Stimulated activated CD8-positive, alpha-beta memory T cell treated with anti-CD3 and anti-CD28 coated beads, Interleukin-15, amount 100 ng/mL, for 48 hours (primary cell): ENCODE measurements at regions not wholly inside any gene's neighbourhood (a gene's known extent, or its start where the extent isn't known, plus 50 kb on each side); places are given as distances from the start of the nearest gene placed in this dataset.

Source experiments
- DNase-seq, 2 donors: peaks; one replicate each; pipeline ENCODE4 v3.0.0-alpha.2; 2020; ENCODE audit warnings: low read depth in 2 of 2

GRCh38 chr1:38718031-38718430 lies 141.5 kb downstream of the RRAGC start:
- no peak for DNase-seq

DNA sequence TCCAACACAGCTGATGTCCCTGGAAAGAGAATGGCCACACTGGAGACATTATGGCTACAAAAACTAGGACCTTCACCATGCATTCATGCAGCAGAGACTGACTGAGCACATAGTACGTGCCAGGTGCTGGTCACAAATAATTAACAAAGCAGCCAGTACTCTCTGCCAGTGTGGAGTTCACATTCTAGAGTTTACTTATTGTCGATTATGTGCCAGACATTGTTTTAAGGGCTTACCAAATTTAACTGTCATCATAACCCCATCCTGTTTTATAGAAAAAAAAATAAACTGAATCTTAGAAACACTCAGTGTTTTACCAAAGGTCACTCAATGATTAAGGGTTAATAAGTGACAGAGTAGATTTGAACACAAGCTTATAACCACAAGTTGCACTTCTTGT lies 143.3 kb downstream of the RRAGC start:
- DNase-seq: no peak

DNA sequence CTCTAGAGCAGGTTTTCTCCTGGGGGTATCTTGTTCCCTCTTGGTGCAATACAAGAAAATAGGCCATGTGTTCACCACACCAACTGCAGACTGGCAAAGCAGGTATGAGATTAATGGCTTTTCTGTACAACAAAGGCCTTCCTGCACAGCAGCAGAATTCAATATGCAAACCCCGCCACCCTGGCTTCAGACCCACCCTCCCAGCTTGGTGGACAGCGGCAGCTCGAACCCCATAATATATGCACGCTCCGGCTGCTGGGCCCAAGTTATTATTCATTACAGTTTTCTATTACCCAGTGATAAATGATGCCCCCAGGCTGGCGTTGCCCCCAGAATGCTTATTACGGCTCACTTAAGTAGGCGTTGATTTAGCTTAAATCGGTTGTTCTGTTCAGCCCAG lies 144.2 kb downstream of the RRAGC start:
- DNase-seq: no peak

DNA sequence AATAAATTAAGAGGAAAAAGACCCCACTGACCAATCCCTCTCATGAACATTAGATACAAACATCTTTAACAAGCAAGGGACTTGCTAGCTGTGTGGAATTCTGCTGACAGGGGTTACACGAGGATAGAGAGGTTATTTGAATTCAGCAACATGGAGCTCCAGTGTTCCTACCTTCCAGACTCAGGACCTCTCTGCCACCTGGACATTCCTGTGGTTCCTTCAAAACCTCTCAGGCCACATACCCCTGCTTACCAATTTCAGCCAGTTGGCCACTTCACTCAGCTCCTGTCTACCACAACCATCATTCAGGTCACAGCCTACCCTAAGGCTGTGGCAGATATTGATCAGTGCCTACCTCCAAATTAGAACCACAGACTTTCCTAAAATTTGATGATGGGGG lies 147.5 kb downstream of the RRAGC start:
- DNase-seq: no peak

GRCh38 chr1:38708701-38709258 lies 150.8 kb downstream of the RRAGC start:
- no peak for DNase-seq

DNA sequence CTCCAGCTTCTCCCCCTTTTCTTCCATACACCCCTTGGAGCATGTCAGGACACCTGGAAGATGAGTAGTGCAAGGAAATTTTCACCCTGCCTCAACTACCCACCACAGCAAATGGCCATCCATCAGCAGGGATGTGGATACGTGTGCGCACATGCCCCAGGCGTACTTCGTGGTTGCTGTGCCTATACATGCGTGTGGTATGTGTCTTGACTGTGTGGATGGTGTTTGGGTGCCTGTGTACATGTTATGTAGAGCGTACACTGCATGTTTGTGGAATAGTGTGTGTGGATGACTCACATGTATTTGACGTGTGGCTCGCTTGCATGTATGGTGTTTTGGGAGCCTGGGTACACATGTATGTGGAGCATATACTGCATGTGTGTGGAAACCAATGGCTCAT lies 158.5 kb downstream of the RRAGC start:
- no peak for DNase-seq

- no peak for DNase-seq
Observed at GRCh38 chr1:38700077-38700470, 159.5 kb downstream of the RRAGC start.

GRCh38 chr1:38699330-38700076 lies 160.1 kb downstream of the RRAGC start:
- no peak for DNase-seq

DNA sequence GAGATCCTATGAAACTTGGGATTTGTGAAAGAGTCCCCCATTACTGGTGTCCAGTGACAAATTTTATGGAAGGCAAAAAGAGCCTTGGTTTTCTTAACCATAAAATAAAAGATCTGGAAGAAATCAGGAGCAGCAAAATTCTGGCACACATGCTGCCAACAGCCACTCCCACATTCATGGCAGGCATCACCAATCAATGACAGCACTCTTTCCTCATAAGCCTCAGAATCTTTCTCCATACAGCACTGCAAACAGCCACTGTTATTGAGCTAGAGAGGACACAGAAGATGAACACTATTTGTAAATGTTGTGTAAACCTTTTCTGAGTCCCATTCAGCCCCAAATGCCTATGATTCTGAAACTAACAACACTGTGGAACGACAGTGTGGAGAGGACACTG lies 162.2 kb downstream of the RRAGC start:
- DNase-seq: no peak

DNA sequence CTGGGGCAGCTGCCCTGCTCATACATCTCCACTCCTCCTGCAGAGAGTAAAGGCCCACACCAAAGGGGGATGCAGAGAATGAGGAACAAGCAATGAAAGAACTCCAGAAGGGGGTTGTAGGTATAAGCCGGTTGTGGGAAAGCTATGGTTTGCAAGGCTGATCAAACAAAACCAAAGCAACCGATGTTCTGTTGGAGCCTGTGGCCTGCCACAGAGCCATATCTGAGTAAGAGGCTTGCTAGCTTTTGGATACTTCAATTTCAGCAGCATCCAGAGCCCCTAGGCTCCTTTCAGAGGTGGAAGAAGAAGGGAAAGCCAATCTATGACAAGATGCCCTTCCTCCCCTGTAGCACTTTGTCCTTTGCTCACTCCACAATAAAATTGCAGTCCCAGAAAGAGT lies 163.2 kb downstream of the RRAGC start:
- no peak for DNase-seq

- DNase-seq: no peak
Observed at GRCh38 chr1:38693759-38694158, 165.8 kb downstream of the RRAGC start.

DNA sequence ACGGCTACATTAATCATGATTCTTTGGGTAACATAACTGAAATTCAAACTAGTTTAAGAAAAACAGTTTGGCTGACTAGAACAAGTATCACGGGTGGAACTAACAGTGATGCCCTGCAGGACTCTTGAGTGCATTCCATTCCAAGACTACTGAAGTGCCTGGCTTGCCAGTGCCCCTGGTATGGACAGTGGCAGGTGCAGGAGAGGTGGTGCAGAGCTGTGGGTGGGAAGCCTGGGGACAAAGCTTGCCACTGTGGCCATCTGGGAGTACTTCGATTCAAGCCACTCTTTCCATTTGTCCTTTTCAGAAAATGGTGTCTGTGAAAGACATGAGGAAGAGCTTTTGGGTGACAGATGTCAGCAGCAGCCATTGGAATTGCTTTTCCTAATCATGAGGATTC lies 166.5 kb downstream of the RRAGC start:
- DNase-seq: no peak

- no peak for DNase-seq
Observed at GRCh38 chr1:38690790-38691449, 168.7 kb downstream of the RRAGC start.

- no peak for DNase-seq
Observed at GRCh38 chr1:38686927-38687255, 172.7 kb downstream of the RRAGC start.

DNA sequence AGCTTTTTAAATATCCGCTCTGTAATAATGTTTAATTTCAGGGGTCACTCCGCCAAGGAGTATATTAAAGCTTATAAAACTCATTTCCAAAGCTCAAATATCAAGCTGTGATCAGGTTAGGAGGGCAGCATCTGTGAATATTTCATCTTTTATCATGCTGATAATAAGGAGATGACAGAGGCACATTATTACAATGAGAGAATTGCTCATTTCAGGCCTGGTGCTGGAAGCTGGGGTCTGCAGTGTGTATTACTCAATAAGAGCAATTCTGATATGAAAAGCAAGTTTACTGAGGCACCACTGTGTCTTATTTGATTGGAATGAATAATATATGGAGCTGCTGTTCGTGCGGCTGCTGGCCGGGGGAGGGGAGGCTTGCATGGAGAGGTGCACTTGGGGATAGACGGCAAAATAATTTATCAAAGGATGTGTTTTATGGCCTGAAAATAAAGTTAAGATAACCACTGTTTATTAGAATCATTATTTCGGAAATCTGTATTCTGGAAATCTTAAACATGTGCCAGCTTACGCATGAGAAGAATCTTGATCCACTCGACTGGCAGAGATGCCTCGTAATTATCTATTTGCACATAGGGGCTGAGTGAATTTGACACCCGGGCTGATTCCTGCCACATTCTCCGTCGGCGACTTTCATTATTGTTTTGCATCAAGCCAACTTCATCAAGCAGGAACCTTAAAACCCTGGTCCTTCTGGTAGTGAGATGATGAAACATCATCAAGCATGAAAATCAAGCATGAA lies 173.2 kb downstream of the RRAGC start:
- no peak for DNase-seq

DNA sequence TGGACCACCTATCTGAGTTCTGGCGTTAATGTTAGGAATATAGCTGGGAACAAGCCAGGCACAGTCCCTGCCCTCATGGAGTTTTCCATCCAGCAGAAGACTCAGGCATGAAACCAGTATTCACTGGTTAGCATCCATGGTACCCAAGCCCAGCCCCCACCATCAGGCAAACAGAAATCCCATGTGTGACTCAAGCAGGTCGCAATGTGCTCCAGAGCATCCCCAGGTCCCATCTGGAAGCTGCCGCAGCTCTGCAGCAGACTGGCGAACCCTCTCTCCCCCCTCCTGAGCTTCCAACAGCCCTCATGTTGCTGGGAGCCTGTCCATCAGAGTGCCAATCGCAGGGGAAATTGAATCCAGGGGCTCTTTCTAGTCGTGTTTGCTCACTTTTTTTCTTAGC lies 174.2 kb downstream of the RRAGC start:
- no peak for DNase-seq

DNA sequence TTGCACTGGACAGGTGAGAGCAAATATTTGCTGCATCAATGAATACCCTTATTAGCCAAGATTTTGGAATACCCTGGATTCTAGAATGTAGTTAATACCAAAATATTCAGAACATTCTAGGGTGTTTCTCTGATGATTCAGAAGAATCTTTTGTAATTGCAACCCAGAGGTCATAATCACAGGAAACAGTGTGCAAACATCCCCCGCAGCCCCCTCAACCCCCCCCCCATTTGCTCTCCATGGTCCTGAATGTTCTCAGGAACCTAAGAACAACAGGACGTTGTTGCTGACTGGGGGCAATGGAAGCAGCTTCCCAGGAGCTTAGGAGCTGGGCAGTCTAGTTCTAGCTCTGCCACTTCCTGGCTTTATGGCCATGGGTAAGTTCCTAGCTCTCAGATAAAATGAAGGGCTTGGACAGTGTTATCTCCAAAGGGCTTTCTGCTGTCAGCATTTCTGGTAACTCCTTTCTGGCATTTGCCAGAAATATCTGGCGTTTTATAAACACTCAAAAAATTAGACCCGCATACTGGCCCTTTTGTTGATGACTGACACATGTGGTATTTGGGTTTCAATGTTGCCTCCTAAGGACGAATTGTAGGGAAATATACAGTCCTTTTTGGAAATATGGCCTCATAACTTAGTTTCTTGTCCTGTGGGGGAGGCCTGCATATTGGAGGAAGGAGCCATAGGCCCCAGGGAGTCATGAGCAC lies 178.6 kb downstream of the RRAGC start:
- DNase-seq: no peak

- DNase-seq: no peak
Observed at GRCh38 chr1:38677756-38678155, 181.8 kb downstream of the RRAGC start.

GRCh38 chr1:38677311-38677710 lies 182.3 kb downstream of the RRAGC start:
- DNase-seq: no peak

- DNase-seq: no peak
Observed at GRCh38 chr1:38672692-38673091, 186.9 kb downstream of the RRAGC start.

DNA sequence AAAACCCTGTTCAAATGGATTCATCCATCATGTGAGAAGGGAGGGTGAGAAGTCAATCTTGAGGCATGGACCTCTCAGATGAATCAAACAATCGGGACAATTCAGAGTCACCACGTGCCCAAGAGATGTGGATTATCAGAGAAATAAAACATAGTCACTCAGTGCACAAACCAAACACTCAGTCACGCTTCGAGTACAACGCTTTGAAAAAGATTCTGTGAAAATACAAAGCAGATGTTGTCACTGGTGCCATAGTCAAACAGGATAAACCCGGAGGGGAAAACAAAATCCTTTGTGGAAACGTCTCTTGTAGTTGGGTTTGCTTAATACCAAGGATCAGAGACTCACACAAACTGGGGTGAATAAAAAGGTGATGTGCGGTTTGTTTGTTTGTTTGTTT lies 188.4 kb downstream of the RRAGC start:
- DNase-seq: no peak

- DNase-seq: no peak
Observed at GRCh38 chr1:38670544-38671122, 188.9 kb downstream of the RRAGC start.
